ENCODE measurements at regions not wholly inside any gene's neighbourhood (a gene's known extent, or its start where the extent isn't known, plus 50 kb on each side); places are given as distances from the start of the nearest gene placed in this dataset.

DNA sequence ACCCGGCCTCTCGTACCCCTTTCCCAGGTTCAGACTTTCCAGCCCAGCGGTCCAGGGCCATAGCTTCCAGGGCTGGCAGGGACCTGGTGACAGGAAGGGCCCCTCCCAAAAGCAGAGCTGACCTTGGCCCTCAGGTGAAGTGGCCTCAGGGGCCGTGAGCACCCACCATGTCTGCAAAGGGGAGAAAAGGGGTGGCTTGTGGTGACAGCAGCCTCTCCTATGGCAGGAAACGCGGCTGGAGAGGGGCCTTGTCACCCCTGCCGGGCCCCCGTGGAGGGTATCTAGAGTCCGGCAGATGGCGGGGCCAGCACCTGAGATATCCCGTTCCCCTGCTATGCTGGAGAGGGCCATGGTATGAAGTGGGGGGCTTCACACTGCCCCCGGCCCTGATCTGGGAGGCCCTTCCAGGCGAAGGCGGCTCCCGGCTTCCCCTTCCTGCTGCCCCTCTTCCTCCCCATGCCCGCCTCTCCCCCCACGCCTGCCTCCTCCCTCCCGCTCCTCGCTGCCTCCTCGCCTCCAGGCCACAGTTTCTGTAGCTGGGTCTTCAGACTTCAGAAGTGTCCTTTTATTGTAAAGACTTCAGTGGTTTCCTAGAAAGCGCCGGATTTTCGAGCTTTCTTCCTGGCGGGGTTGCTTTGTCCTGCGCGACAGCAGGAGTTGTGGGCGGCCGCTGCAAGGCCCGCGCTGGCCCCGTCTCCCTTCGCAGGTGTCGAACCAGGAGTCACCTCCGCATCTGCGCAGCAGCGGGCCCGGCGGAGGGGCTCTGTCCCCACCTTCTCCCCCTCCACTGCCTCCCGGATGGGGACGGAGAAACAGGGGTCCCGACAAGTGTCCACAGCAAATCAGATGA lies 240.5 kb upstream of the MYT1L start:
- TF ChIP-seq POLR2A (IDR thresholded peaks at IDR 0.05) (no peak), CTCF (IDR thresholded peaks at IDR 0.05 in 8 of 11, conservative IDR thresholded peaks at IDR 0.05 in 3 of 11) (no peak), POLR2AphosphoS5 (IDR thresholded peaks at IDR 0.05) (no peak)

All from spleen (tissue), 7 donors.